ENCODE measurements at regions not wholly inside any gene's neighbourhood (a gene's known extent, or its start where the extent isn't known, plus 50 kb on each side); places are given as distances from the start of the nearest gene placed in this dataset.

DNA sequence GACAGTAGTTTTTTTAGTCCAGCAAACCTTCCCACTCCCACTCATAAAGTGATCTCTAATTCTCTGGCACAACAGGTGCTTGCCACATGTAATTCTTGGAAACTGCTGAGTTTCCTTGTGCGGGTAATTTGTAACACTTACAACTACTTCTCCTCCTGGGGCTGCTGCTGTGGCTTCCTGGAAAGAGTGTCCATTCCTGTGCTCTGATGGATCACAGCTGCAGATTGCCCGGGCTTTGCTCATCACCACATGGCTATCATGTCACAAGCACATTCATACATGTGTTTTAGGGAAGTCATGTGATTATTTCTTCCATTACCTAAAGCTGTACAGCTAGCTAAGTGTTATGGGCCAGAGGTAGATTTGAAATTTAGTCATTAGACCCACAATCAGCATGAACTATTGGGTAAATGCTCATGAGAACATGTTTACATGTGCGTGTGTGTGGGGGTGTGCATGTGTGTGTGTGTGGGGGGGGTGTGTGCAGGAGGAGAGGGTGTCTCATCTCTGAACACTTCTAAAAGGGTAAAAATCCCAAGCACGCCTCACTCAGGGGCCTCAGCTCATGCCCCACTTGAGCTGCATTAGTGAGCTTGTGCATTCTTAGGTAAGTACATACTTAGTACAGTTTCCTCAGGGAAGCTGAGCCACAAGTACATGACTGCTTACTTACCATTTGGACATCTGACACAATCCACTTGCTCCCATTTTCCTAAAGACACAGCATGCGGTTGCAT lies 118.1 kb upstream of the CCDC112 start:
- no peak for TF ChIP-seq CTCF (conservative IDR thresholded peaks at IDR 0.05; ENCODE audit: low read depth, low read length)
- DNase-seq (ENCODE audit: low read depth), result peak; percentile 94
- H3K4me3 ChIP-seq (ENCODE audit: low read depth, low read length), result no peak overlapping the region

- no peak for TF ChIP-seq CTCF (conservative IDR thresholded peaks at IDR 0.05; ENCODE audit: low read depth, low read length)
- DNase-seq (ENCODE audit: low read depth), result no peak
- H3K4me3 ChIP-seq (ENCODE audit: low read depth, low read length), result no peak overlapping the region
Observed at GRCh38 chr5:115413651-115414050, 117.2 kb upstream of the CCDC112 start.

DNA sequence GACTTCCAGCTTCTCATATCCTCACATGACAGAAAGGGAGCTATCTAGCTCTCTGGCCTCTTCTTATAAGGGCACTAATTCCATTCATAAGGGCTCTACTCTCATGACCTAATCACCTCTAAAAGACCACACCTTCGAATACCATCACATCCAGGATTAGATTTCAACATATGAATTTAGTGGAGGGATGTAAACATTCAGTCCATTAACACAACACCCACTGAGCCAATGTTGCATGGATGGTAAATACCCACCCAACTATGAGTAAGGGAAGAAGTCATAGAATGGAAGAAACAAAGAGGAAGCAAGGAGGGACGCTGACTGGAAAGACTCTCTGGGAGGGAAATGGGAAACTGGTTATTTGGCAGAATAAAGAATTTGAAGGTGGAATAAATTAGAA lies 112.6 kb upstream of the CCDC112 start:
- no peak for TF ChIP-seq CTCF (conservative IDR thresholded peaks at IDR 0.05; ENCODE audit: low read depth, low read length)
- DNase-seq (ENCODE audit: low read depth), result no peak
- no peak overlapping the region for H3K4me3 ChIP-seq (ENCODE audit: low read depth, low read length)

DNA sequence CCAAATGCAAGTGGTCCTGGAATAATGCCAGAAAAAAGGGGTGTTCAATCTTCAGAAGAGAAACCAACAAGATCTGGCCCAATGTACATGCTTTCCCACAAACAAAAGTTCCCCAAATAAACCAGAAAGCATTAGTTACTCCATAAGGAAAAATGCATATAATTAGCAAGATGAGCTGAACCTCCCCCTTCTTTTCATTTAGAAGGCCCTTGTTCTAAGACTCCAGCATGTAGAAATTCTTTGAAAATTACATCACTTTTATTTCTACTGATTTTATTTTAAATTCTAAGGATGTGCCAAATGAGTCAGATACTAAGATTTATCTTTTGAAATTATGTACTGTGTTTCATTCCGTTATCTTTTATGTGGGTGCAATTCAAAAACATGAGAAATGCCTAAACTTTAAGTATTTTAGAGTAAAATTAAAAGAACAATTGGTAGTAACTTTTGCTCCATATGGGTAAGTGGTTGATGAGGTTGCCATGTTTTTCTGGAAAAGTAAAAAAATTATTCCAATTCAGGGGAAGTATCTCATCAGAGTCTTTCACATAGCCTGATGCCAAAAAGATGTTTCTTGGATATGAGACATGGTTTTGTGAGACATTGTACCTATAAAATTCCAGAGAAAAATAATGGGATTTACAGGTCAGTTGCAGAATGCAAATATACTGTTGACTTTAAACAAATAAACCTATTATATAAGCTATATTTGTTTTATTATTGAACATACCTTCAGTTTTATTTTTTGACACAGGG lies 106.5 kb upstream of the CCDC112 start:
- DNase-seq (ENCODE audit: low read depth), result peak; percentile 64
- no peak overlapping the region for H3K4me3 ChIP-seq (ENCODE audit: low read depth, low read length)
- no peak for TF ChIP-seq CTCF (conservative IDR thresholded peaks at IDR 0.05; ENCODE audit: low read depth, low read length)

DNA sequence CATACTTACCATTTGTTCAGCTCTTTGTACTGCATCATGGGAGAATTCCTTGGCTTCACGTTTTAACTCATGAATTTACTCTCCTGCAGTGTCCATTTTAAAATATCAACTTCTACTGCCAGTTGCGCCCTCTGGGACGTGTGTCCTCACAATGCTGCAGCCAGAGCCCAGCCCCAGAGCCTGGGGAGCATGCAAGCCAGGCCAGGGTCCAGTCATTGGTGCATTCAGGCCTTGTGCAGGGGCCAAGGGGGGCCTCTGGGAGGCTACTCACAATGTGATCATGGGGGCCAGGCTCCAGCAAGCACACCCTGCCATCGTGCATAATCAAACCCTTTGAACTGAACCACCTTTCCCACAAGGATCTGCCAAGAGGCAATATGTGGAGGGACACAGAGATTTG lies 105.6 kb upstream of the CCDC112 start:
- DNase-seq (ENCODE audit: low read depth), result no peak
- no peak for TF ChIP-seq CTCF (conservative IDR thresholded peaks at IDR 0.05; ENCODE audit: low read depth, low read length)
- H3K4me3 ChIP-seq (ENCODE audit: low read depth, low read length), result no peak overlapping the region

GRCh38 chr5:115398719-115399118 lies 102.3 kb upstream of the CCDC112 start:
- DNase-seq (ENCODE audit: low read depth), result peak; percentile 85
- H3K4me3 ChIP-seq (ENCODE audit: low read depth, low read length), result no peak overlapping the region
- no peak for TF ChIP-seq CTCF (conservative IDR thresholded peaks at IDR 0.05; ENCODE audit: low read depth, low read length)
